ENCODE measurements at regions not wholly inside any gene's neighbourhood (a gene's known extent, or its start where the extent isn't known, plus 50 kb on each side); places are given as distances from the start of the nearest gene placed in this dataset.
A peak's percentile ranks its signal among the peaks of the same experiment; 100 is the strongest.
"Not testable (repeated sequence)": the region's sequence is repeated elsewhere in the genome, so short reads cannot be mapped to it uniquely, and the experiment has no call there.

GRCh38 chr14:71437870-71438269 is 494.4 kb upstream of the RGS6 start:
- DNase-seq: no peak

GRCh38 chr14:71438684-71439083 is 493.5 kb upstream of the RGS6 start:
- peak in 1 of 3 experiments; percentile 11 for DNase-seq

DNA sequence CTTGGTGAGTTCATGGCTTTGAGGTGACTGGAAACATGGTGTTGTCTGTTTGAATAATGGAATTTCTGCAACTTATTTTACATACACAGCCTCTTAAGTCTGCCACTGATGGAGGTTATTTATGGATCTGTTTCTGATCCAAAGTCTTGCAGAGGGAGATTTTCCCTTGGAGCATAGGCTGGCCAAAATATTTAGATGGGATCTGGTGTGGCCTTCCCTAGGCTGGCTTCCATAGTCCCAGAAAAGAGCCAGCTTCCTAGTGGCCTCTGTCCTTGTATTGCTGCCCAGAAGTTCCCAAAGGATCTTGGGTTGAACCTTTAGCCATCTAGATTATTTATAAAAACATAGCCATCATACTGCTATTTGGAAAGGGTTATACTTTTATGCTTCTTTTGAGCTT is 491.1 kb upstream of the RGS6 start:
- DNase-seq: no peak

DNA sequence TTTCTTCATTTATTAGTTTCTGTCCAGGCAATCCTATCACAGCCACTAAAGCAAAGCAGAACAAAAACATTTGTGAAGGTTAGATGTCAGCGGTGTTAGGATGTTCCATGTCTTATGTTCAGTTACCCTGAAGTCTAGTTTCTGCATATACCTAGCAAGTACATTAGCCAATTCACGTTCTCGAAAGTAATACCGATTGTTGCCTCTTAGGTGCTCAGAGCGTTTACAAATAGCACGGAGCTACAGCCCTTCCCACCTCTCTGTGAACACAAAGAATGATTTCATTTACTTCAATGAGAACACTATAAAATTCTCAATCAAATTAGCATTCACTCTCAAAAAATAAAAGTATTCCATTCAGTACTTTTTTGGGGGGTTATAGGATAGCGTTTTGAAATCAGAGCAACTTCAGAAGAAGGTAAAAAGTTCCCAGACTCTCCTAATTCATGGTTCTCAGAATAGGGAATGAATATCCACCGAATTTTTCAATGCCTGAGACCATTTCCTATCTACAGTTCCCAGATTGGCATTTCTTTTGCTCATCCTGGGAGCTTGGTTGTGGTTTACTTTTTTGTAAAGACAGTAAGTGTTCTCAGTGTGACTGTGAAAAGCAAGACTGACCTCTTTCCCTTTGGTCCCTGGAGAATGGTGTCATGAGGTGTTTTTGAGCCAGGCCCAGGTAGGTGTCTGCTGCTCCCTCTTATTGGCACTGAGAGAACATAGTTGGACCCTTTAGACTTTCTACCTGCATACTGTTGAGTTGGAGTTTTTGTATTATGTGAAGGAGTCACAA is 488.0 kb upstream of the RGS6 start:
- no peak for DNase-seq

DNA sequence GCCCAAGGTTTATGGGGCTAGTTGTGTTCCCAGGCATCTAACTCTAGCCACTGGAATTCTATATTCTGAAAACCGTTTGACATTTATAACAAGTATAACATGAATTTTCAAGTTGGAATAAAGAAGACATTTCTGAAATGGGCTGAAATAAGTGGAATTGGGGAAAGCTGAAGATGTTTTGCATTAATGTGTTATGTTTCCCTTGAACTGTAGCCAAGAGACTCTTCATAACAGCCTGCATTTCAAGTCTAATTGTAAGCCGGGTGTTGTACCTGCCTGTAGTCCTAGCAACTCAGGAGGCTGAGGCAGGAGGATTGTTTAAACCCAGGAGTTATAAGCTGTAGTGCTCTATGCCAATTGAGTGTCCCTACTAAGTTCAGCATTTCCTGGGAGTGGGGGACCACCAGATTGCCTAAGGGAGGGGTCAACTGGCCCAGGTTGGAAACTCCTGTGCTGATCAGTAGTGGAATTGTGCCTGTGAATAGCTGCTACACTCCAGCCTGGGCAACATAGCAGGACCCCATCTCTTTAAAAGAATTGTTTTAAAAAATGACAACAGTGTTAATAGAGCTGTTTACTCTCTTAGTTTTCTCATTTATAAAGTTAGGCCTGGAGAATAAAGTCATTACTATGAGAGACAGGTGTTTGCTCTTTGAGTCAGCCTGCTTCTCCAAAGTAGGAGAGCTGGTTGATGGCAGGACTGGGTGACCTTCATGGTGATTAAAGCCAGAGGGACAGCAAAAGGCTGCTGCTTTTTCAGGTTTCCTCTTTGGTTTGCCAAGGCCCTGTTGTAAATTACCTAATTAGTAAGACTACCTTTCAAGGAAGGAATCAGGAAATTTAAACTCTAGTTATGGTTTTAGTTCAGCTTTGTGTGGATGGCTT is 483.6 kb upstream of the RGS6 start:
- no peak for DNase-seq

DNA sequence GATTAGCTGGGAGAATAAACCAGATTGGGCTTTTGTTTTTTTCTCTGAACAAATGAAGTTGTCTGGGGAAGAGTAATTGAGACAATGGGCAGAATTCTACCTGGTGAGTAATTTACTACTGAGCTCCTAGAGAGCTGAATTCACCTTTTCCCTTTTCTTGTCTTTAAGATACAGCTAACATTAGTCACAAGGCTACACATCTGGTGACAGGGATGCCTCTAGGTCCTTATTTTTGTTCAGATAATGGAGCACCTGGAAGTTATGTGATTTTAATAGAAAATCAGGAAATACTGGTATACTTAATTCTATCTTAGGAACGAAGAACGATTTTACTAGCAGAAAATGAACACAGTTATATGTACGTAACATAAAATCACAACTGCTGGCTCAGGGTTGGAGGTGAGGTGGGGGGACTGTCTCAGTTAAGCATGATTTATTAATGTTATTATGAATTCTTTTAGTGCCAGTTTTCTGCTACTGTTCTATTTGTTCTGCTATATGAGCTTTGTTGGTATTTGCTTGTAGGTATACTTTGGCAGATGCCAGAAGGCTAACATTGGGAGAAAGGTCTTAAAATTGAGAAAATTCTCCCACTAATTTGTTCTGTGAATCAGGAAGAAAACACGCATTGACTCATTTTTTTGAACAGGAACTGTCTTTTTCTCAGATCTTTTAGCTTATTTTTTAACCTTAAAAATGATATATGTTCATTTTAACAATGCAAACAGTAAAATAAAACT is 482.7 kb upstream of the RGS6 start:
- no peak for DNase-seq

DNA sequence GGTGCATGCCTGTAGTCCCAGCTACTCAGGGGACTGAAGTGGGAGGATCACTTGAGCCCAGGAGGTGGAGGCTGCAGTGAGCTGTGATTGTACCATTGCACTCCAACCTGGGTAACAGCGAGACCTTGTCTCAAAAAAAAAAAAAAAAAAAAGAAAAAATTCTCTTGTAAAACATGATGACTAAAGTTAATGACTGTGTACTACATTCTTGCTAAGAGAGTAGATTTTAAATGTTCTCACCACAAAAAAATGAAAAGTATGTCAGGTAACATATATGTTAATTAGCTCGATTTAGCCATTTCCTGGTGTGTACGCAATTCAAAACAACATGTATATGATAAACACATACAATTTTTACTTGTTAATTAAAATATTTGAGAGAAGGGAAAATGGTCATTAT is 480.7 kb upstream of the RGS6 start:
- DNase-seq: no peak

DNA sequence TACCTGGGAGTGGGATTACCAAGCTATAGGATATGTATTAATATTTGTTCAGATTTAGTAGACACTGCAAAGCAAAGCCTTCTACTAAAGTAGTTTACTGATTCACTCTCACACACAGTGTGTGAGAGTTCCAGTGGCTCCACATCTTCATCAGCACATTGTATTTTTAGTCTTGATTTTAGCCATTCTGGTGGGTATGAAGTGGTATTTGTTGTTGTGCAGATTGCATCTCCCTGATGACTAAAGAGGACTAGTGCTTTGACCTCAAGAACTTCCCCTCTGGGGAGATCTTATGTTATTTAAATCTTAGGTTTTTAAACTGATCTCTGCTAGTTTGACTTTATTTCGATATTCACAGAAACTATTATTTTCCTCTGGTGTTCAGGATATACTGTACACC is 479.7 kb upstream of the RGS6 start:
- no peak for DNase-seq

GRCh38 chr14:71452987-71453386 is 479.2 kb upstream of the RGS6 start:
- no peak for DNase-seq

DNA sequence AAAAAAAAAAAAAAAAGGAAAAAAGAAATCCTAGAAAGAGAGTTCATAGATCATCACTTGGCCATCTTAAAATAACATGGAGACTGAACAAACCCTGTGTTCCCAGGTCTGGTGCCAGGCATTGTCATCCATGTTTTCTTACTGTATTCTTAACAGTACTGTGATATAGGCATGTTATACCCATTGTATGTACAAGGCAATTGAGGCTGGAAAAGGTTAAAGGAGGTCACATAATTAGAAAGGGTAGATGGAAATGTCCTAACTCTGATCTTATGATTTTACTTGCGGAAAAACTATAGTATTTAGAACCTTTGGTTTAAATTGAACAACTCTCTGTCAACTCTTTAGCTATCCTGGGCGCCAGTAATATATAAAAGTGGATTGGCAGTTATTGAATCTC is 478.2 kb upstream of the RGS6 start:
- no peak for DNase-seq

GRCh38 chr14:71454513-71455332 is 477.5 kb upstream of the RGS6 start:
- DNase-seq: no peak

- no peak for DNase-seq
Observed at GRCh38 chr14:71460091-71460490, 472.1 kb upstream of the RGS6 start.

GRCh38 chr14:71461617-71462016 is 470.6 kb upstream of the RGS6 start:
- not testable (repeated sequence) for DNase-seq

- DNase-seq: no peak
Observed at GRCh38 chr14:71463807-71464206, 468.4 kb upstream of the RGS6 start.

DNA sequence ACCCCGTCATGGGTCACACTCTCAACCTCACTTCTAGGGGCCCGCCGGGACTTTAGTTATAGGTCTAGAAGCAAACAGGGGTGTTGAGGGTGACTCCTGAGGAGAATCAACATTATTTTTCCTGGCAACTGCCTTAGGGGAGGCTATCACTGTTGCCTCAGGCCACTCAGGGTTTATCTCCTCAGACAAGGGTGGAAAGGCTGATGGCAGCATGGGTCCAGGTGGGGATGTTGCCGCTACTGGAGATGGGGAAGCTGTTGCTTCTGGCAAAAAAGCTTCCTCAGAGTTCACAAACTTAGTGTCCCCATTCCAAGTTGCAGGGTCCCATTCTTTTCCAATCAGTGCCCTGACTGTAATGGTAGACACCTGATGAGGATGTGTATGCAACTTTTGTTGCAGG is 467.4 kb upstream of the RGS6 start:
- no peak for DNase-seq

GRCh38 chr14:71465316-71465715 is 466.9 kb upstream of the RGS6 start:
- no peak for DNase-seq

- DNase-seq: peak in 1 of 3 experiments; percentile 30
Observed at GRCh38 chr14:71466251-71466650, 466.0 kb upstream of the RGS6 start.

DNA sequence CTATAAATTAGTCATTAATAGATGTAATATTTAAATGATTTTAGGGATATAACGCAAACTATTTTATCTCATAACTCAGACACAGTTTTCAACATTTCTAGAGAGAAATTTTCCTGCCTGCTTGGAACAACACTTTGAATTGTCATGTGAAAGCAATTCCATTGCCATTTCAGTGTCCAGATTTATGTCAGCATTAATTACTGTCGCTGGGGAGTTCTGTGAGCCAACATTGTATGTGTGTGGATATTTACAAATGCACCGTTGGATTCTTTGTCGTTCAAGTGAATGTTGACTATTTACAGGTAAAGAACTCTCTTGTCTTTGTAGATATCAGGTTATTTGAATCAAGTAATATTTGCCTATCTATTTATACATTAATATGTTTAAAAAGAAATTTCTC is 465.3 kb upstream of the RGS6 start:
- peak in 1 of 3 experiments; percentile 12 for DNase-seq

DNA sequence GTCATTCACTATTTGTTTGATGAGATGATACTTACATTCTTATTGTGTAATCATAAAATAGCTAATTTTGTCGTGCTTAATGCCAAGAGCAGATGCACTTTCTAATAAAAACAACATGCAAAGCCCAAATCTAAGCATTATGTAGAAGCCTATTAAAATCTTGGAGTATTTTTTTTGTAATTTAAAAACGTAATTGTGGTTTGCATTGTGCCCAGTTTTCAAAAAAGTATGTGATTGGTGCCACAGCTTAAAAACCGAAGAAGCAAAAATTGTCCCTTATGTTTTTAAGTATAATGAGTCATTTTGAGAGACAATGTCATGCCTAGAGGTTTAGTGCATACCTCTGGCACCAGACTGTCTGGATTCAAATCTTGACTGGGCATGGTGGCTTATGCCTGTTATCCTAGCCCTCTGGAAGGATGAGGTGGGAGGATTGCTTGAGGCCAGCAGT is 464.8 kb upstream of the RGS6 start:
- no peak for DNase-seq

DNA sequence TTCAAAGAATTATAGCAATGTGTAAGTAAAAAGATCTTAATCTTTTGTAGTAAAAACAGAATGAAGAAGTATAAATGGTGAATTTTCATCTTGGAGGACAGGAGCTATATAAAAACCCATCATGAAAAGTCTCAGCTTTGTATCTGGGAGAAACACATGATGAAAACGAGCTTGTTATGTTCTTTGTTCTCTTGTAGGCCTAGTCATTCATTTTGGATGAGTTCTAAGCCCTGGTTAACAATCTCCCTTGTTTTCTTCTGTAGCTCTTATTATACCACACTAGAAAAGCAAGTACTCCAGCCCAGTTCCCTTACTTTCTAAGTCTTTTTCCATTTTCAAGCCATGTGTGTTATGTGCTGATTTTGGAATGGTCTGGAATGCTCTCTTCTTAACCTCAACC is 463.5 kb upstream of the RGS6 start:
- no peak for DNase-seq

GRCh38 chr14:71469643-71470335 is 462.4 kb upstream of the RGS6 start:
- DNase-seq: no peak
